ENCODE measurements at regions not wholly inside any gene's neighbourhood (a gene's known extent, or its start where the extent isn't known, plus 50 kb on each side); places are given as distances from the start of the nearest gene placed in this dataset.

DNA sequence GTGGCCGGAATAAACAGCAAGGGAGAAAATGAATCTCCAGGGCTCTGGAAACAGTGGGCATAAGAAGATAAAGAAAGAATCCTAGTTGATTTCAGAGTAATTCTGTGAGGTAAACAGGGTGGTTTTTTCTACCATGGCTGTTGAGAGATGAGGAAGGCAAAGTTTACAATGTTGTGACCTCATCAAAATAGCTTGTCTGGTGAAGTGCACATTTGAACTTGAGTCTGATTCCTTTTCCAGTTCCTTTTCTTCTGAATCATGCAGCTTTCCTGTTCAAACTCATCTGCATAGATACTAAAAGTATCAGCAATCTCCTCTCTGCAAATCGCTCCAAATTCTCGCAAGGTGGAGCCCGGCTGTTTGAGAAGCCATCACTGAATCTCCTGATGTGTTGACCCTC, 161.7 kb downstream of the PLPP3 start:
- no peak for DNase-seq

DNA sequence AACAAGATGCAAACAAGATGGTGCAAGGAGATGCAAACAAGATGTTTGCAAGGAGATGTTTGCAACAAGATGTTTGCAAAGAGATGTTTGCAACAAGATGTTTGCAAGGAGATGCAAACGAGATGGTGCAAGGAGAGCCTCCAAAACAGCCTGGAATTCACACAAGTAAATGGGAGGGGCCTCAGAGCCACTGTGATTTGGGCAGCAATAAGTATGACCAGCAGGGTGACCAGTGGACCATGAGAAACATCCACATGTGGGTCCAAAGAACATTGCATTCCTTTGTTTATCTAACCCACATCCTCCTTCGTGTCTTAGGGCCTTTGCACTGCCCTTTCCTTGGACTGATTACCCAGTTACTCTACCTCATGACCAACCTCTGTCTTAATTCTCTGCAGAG, 162.9 kb downstream of the PLPP3 start:
- DNase-seq = no peak

DNA sequence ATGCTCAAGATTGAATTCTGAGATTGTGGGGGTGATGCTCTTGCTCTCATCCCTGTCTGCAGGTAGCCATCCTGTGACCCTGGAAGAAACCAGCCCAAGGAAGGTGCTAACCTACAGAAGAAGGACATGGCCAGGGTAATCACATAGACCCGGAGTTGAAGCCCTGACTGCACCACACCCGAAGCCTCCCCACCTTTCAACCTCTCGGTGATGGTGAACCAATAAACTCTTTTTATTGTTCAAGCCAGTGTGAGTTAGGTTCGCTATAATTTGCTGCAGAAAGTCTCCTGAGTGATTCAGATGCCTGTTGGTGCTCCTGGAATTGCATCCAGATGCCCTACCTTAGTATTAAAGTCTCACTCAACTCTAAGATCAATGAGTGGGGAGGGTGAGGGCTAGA, 163.6 kb downstream of the PLPP3 start:
- no peak for DNase-seq

DNA sequence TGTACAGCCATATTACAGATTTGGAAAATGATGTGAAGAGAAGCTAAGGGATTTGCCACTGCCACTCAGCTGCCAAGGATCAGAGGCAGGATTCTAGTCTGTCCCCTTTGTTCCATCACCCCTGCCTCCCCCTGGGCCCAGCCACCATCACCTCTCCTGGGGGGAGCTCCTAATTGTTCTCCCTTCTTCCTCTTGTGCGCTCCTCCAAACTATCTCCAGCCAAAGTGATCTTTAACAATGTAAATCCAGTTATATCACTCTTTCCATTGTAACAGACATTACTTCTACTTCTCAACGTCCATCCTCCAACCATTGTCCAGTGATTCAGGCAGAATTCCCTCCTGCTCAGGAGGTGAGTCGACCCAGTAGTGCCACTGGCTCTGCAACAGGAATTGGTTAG, 164.1 kb downstream of the PLPP3 start:
- DNase-seq = no peak

DNA sequence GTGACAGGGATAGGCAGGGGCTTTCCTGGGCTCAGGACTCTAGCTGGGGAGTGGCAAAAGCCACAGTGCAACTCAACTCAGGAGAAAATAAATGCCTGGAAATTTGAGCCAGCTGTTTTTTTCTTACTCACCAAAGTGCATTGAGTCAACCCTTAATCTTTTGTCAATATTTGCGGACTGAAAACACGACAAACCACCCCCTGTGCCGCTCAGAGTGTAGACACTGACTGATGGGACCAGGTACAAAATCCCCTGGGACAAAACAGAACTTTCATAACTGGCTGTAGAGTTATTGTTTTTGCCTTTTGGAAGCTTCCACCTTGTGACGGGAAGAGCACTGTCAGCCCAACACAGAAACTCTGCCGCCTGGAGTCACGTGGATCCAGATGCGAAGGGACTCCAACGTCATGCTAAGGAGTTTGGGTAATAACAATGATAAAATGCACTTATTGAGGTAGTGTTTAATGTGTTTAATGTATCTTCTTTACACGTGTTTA, 164.6 kb downstream of the PLPP3 start:
- DNase-seq = no peak

DNA sequence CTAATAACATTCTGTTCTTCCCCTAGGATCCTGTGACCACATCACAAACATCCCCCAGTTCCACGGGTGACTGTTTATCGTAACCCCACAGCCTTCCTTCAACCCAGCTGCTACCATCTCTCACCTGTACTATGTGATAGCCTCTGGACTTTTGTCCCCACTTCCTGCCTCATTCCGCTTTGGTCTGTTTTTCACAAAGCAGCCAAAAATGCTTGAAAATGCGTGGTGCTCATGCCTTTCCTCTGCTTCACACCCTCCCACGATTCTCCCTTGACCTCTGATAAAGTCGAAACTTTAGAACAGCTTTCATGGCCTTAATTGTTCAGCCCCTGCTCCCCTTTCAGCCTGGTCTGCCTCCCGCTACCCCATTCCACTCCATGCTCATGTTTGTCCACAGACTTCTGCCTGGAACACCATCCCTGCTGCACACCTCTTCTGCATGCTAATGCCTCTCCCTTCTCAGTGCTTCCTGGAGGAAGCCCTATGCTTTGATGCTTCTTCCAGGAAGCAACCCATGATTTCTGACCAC, 165.6 kb downstream of the PLPP3 start:
- no peak for DNase-seq

DNA sequence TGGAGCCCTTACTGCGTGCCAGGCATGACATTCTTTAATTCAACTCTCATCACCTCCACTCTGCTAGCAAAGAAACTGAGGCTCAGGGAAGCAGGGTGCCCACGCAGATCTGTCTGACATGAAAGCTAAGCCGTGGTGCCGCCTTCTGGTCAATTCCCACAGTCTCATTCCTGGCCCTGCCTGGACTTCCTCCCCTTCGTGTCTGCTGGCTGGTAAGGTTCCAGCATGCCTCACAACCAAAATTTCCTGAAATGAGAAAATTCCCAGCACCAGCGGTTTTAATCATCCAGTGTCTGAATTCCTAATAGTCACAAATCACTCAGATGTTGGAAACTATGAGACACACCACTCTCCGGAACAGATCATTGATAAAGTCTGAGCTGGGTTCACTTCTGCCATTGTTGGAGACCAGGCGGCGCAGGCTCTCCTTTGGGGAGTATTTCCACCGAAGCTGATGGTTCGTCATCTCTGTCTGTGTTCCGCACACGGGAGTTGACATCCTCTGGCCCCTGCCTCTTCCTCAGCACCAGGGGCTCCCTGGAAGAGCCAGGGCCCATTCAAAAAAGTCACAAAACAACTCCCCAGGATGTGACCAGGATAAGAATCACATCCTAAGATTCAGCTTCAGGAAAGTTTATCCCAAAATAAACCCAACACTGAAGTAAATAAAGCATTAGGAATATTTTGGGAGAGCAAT, 167.7 kb downstream of the PLPP3 start:
- DNase-seq = peak in 5 of 14 donors; percentile 2 to 48 (median 36)

DNA sequence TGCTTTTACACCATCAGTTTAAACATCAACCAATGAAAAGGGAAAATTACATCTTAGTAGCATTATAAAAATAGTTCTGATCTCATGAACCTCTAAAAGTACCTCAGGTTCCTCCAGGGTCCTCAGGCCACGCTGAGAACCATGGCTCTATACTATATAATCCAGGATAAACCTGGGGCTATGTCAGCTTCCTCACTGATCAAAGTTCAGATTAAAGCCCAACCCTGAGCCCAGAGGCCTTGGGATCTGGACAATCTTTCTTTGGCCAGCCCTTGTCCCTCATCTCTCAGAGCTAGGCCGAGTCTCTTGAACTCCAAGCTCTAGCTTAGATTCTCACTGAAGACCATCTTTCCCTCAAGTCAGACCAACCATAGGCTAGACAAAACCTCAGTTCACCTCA, 168.3 kb downstream of the PLPP3 start:
- no peak for DNase-seq

DNA sequence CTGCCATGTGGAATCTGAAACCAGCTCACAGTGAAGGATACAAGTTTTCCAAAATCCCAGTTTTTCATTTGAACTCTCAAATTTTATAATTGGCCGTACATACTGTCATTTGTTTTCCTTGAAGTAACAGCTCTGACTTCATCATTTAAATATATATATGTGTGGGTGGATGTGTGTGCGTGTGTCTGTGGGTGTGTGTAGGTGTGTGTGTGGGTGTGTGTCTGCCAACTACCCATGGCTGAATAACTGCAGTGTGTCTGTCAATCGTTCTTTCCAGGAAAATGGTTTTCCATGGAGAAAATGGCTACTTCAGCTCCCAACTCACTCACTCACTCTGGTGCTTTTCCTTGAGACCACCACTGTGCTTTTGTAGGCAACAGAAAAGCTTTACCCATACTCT, 169.0 kb downstream of the PLPP3 start:
- no peak for DNase-seq

DNA sequence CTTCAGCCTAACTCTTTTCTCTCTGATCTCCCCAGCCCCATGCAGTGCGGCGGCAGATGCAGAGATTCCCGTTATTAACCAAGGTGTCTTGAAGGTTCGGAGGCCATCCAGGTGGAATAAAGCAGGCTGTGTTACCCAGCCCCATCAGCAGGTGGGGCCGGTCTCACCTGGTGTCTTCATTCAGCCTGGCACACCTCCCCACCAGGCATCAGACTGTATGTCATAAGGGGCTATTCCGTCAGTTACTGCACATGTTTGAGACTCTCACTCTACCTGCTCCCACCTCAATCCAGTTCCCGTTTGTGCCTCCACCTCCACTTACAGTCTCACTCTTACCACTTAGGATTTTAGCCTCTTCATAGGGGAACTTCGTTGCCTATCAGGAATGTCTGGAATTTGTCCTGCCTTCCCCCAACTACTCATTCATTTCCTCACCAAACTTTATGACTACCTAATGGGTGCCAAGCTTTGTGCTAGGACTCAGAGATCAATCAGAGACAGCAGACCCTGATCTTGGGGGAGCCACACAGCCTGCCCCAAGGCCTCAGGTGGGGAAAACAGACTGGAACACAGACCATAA, 170.2 kb downstream of the PLPP3 start:
- no peak for DNase-seq

DNA sequence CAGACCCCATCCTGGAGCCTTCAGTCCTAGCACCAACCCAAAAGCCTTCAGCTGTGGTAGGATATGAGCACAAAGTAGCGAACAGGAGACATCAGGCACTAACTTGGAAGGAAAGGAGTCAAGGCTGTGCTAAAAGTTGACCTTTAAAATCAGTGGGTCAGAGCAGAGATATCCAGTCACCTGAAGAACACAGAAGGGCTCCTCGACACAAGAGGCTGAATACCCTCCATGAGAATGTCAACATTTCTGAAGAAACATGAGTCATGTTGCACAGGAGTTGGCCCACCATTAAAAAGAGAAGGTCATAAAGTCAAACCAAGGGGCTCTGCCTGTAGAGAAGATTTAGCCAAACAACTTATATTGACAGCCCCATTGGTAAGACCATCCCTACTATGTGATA, 172.5 kb downstream of the PLPP3 start:
- DNase-seq = no peak

DNA sequence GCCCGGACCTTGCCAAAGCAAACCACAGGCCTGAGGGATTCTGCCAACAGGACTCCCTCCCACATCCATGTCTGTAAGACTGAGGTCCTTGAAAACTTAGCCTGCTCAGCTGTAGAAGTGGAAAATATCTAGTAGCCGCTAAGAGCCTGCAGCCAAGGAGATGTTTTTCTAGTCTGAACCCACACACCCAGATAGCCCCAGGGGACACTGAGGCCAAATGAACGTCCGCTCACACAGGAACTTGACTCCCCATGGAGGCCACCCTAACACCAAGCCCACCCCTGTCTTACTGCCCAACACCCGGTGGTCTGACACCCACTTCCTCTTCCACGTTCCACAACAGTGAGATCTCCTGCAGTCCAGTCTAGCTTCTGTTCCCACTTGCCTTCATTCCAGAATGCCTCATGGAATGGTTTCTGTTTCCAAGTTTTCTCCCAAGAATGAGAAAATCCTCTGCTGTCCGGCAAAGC, 174.8 kb downstream of the PLPP3 start:
- no peak for DNase-seq

DNA sequence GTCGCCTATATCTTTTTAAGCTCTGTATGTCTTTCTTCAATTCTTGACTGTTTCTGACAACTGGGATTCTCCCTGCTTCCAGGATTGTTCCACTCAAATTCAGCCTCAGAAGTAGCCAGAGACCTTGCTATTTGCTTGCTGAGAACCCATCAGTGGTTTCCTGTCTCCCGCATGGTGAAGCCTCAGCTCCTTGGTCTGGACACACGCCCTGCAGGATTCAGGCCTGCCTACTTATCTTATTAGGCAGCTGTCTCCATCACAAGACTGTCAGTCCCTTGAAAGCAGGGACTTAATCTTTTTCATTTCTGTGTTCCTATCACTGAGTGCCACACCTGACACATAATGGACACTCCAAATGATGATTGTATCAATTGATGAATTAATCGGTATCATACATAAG, 175.3 kb downstream of the PLPP3 start:
- DNase-seq = no peak

DNA sequence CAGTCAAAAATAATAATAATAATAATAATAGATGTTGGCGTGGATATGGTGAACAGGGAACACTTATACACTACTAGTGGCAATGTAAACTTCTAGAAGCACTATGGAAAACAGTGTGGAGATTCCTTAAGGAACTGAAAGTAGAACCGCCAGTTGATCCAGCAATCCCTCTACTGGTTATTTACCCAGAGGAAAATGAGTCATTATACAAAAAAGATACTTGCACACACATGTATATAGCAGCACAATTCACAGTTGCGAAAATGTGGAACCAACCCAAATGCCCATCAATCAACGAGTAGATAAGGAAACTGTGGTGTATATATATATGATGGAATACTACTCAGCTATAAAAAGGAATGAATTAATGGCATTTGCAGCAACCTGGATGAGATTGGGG, 176.0 kb downstream of the PLPP3 start:
- no peak for DNase-seq

DNA sequence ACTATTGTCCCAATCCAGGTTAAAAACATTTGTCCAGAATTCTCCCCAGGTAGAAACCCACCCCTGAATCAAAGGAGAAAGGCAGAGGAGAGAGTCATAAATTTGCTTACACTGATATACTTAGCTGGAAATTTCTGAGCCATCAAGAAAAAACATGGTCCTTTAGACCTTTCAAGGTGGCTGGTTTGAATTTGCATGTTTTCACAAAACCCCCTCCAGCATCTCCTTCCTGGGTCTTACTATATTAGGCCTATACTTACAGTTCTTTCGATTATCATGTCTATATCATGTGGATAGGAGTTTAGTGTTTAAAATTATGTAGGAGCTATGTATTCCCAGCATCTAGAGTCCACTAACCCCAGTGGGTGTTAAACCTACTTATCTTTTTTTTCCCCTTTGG, 178.2 kb downstream of the PLPP3 start:
- DNase-seq = no peak

DNA sequence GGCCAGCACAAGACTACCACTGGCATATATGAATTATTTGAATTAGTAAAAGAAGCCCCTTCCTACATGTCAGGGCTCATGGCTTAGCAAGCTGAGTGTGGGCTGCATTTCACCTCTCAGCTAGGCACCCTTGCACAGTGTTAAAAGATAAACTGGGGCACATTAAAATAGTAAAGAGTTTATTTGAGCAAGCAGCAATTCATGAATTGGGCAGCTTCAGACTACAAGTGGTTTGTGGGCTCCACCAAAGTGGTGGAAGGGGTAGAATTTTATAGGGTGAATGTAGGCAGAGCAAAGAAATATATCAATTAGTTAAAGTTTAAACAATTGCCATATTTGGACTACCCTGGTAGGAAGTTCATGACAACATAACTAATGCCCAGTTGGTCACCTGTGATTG, 178.8 kb downstream of the PLPP3 start:
- no peak for DNase-seq

DNA sequence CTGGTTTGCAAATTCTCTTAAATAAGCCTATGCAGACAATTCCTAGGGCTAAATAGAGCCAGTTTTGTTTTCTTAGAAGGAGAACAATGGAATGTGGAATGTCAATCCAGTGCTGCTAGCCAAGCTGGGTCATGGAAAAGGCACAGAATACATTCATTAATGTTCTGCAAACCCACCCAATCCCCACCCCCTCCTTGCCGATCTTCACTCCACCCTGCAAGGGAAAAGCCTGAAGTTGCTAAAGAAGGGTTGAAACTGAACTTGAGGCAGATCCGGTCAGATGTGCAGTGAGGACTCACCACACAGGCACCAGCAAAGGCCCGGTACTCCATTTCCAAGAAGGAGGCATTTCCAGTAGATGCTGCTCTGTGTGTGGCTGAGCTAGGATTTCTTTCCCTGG, 179.6 kb downstream of the PLPP3 start:
- no peak for DNase-seq

DNA sequence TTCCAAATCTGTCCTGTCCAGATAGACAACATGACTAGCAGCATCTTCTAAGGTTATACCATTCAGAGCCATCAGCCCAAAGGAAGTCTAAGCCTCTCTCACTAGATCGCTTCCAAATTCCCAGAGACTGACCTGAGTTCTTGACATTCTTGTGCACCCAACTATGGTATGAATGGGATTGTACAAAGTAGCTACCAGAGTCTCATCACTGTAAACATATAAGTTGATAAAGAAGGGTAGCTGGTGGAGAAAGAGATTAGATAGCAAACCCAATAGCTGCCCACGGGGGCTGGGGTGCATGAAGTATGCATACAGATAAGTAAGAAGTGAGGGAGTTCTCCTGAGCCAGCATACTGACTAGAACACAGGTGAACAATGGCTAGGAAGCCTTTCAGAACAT, 180.0 kb downstream of the PLPP3 start:
- no peak for DNase-seq

DNA sequence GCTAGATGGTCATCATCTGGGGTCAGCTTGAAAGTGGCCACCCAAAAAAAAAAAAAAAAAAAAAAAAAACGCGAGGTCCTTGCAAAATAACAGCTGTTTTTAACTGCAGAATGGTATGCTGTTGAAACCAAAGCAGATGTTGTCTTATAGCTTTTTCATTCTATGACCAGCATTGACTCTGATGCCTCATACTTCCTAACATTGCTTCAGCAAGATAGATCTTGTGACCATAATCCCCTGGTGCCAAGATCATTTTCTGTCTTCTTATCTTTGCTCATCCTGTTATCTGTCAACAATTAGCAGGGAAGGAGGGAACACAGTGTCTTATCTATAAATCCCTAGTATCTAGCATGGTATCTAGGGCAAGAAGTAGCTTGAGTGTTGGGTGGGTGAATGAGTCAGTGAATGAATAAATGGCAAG, 181.5 kb downstream of the PLPP3 start:
- no peak for DNase-seq

DNA sequence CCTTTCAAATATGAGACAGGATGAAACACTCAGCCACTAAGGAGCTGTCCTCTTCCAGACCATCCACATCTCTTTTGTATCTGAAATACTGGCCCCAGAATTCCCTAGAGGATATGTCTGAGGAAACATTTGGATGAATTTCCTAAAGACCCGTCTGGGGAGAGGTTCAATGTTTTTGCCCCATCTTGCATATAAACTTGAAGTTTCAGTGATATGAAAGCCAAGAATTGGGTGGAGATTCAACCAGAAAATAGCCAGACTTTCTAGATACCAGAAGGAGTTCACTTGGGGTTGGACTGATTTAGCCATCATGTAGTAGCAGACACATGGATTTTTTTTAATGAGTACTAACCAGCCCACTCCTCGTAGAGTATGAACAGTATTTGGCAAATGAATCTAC, 182.0 kb downstream of the PLPP3 start:
- no peak for DNase-seq

DNA sequence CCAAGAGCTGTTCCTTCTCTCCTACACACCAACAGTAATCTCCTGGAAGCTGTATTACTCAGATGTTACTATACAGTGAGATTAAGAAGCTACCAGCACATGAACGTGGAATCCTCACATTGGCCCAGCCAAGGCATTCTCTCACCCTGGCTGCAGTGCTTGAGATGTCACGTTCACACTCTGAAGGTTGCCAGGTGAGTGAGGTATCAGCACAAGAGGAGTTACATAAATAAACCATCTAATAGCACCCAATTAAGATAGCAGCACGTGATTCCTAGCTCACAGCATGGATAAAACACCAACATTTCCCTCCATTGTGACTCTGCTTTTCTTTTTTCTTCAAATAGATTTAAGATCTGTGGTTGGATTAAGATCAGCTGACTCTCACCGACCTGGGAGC, 182.8 kb downstream of the PLPP3 start:
- no peak for DNase-seq

DNA sequence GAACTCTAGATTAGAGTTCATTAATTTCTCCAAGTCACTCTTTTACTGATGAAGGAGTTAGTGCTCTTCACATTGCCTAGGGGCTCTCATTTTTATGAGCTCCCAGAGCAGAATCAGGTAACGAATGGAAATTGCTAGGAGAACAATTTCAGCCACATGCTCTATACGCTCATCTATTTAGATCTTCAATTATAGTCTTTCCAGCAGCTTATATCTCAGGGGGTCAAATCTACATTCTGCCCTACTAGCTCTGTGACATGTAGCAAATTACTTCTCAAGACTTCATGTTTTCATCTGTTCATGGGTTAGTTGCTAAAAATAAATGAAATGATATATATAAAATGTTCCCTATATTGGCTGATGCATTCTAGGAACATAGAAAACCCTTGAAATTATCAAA, 183.6 kb downstream of the PLPP3 start:
- no peak for DNase-seq

DNA sequence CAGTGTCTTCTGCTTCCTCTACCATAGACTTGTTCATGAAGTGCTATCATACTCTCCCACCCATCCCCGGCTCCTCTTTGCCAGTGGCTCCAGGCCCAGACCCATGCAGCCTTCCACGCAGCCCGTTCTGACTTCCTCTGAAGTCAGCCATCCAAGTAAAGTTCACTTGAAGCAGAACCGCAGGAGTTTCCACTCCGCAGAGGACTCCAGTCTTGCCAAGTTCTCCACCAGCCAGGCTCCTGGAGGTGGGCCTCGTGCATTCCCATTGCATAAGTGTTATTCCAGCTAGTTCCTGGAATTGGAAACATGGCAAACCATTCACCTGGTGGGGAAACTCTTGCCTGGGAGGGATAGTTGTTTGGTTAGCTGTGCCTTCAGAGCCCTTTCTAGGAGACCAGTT, 185.1 kb downstream of the PLPP3 start:
- no peak for DNase-seq

Measured in C1 segment of cervical spinal cord (tissue), 14 donors.